ENCODE measurements at regions not wholly inside any gene's neighbourhood (a gene's known extent, or its start where the extent isn't known, plus 50 kb on each side); places are given as distances from the start of the nearest gene placed in this dataset.
A peak's percentile ranks its signal among the peaks of the same experiment; 100 is the strongest.

GRCh38 chr12:13880613-13881012 lies 100.8 kb downstream of the GRIN2B start:
- Mint-ChIP-seq H3K9me3 (no peaks in the 10 kb centered on the region), H3K36me3 (ENCODE audit: low read depth) (no peaks in the 10 kb centered on the region), H3K4me3 (no peak overlapping the region), H3K4me1 (no peaks in the 10 kb centered on the region), H3K27me3 (peaks cover 1% of the 10 kb centered on the region), H3K27ac (no peak overlapping the region)
- CTCF ChIA-PET, result no interaction called here
- POLR2A ChIA-PET, result no interaction called here
- no peak for DNase-seq

- Mint-ChIP-seq H3K27ac (no peak overlapping the region), H3K4me1 (no peaks in the 10 kb centered on the region), H3K27me3 (no peaks in the 10 kb centered on the region), H3K9me3 (no peaks in the 10 kb centered on the region), H3K4me3 (no peak overlapping the region), H3K36me3 (ENCODE audit: low read depth) (no peaks in the 10 kb centered on the region)
- no peak for DNase-seq
- ChIA-PET CTCF (interaction anchor here (1.1 kb wide), 1 partner anchor 13 kb away, joined by 3 read pairs; no protein-coding TSS in a partner anchor), POLR2A (no interaction called here)
These were observed 105.7 kb downstream of the GRIN2B start for GRCh38 chr12:13875744-13876143.

GRCh38 chr12:13870255-13870654 lies 111.1 kb downstream of the GRIN2B start:
- POLR2A ChIA-PET, result no interaction called here
- Mint-ChIP-seq H3K4me3 (no peak overlapping the region), H3K9me3 (no peaks in the 10 kb centered on the region), H3K27me3 (peaks cover 5% of the 10 kb centered on the region), H3K4me1 (no peaks in the 10 kb centered on the region), H3K27ac (no peak overlapping the region), H3K36me3 (ENCODE audit: low read depth) (no peaks in the 10 kb centered on the region)
- CTCF ChIA-PET, result no interaction called here
- no peak for DNase-seq

GRCh38 chr12:13864081-13864673 lies 117.2 kb downstream of the GRIN2B start:
- DNase-seq, result peak; percentile 61
- ChIA-PET CTCF (interaction anchor here (1.0 to 1.4 kb wide), 2 partner anchors 10 to 303 kb away, joined by 4 read pairs; no protein-coding TSS in a partner anchor), POLR2A (no interaction called here)
- H3K4me3 Mint-ChIP-seq, result no peak overlapping the region
- H3K27me3 Mint-ChIP-seq, result peaks cover 4% of the 10 kb centered on the region
- no peaks in the 10 kb centered on the region for H3K4me1 Mint-ChIP-seq
- no peak overlapping the region for H3K27ac Mint-ChIP-seq
- no peaks in the 10 kb centered on the region for H3K36me3 Mint-ChIP-seq (ENCODE audit: low read depth)
- no peaks in the 10 kb centered on the region for H3K9me3 Mint-ChIP-seq

GRCh38 chr12:13857750-13858149 lies 123.7 kb downstream of the GRIN2B start:
- Mint-ChIP-seq H3K9me3 (no peaks in the 10 kb centered on the region), H3K4me1 (no peaks in the 10 kb centered on the region), H3K36me3 (ENCODE audit: low read depth) (no peaks in the 10 kb centered on the region), H3K27ac (no peak overlapping the region), H3K27me3 (peaks cover 2% of the 10 kb centered on the region), H3K4me3 (no peak overlapping the region)
- ChIA-PET CTCF (no interaction called here), POLR2A (interaction anchor here (0.6 kb wide), 1 partner anchor 772 kb away, joined by 5 read pairs; no protein-coding TSS in a partner anchor)
- DNase-seq, result no peak

- CTCF ChIA-PET, result no interaction called here
- no peak overlapping the region for H3K4me3 Mint-ChIP-seq
- no peaks in the 10 kb centered on the region for H3K36me3 Mint-ChIP-seq (ENCODE audit: low read depth)
- no peaks in the 10 kb centered on the region for H3K27me3 Mint-ChIP-seq
- no peak overlapping the region for H3K27ac Mint-ChIP-seq
- H3K9me3 Mint-ChIP-seq, result no peaks in the 10 kb centered on the region
- POLR2A ChIA-PET, result no interaction called here
- DNase-seq, result no peak
- no peaks in the 10 kb centered on the region for H3K4me1 Mint-ChIP-seq
These were observed 127.9 kb downstream of the GRIN2B start for GRCh38 chr12:13853471-13853870.

- ChIA-PET POLR2A (no interaction called here), CTCF (no interaction called here)
- no peaks in the 10 kb centered on the region for H3K36me3 Mint-ChIP-seq (ENCODE audit: low read depth)
- no peak overlapping the region for H3K4me3 Mint-ChIP-seq
- H3K4me1 Mint-ChIP-seq, result no peaks in the 10 kb centered on the region
- no peak for DNase-seq
- no peaks in the 10 kb centered on the region for H3K9me3 Mint-ChIP-seq
- no peak overlapping the region for H3K27ac Mint-ChIP-seq
- no peaks in the 10 kb centered on the region for H3K27me3 Mint-ChIP-seq
These were observed 129.6 kb downstream of the GRIN2B start for GRCh38 chr12:13851828-13852227.

- ChIA-PET CTCF (no interaction called here), POLR2A (no interaction called here)
- no peak for DNase-seq
- H3K4me1 Mint-ChIP-seq, result no peaks in the 10 kb centered on the region
- no peaks in the 10 kb centered on the region for H3K9me3 Mint-ChIP-seq
- H3K4me3 Mint-ChIP-seq, result no peak overlapping the region
- H3K27me3 Mint-ChIP-seq, result peaks cover 2% of the 10 kb centered on the region
- H3K36me3 Mint-ChIP-seq (ENCODE audit: low read depth), result no peaks in the 10 kb centered on the region
- H3K27ac Mint-ChIP-seq, result no peak overlapping the region
These were observed 131.9 kb downstream of the GRIN2B start for GRCh38 chr12:13849456-13849855.

GRCh38 chr12:13843841-13844240 lies 137.6 kb downstream of the GRIN2B start:
- no peak for DNase-seq
- ChIA-PET POLR2A (no interaction called here), CTCF (no interaction called here)
- H3K36me3 Mint-ChIP-seq (ENCODE audit: low read depth), result no peaks in the 10 kb centered on the region
- no peak overlapping the region for H3K27ac Mint-ChIP-seq
- H3K9me3 Mint-ChIP-seq, result no peaks in the 10 kb centered on the region
- H3K27me3 Mint-ChIP-seq, result peaks cover 3% of the 10 kb centered on the region
- H3K4me1 Mint-ChIP-seq, result no peaks in the 10 kb centered on the region
- H3K4me3 Mint-ChIP-seq, result no peak overlapping the region

GRCh38 chr12:13841358-13841757 lies 140.0 kb downstream of the GRIN2B start:
- ChIA-PET CTCF (no interaction called here), POLR2A (no interaction called here)
- Mint-ChIP-seq H3K27ac (no peak overlapping the region), H3K9me3 (no peaks in the 10 kb centered on the region), H3K4me1 (no peaks in the 10 kb centered on the region), H3K36me3 (ENCODE audit: low read depth) (no peaks in the 10 kb centered on the region), H3K27me3 (peaks cover 3% of the 10 kb centered on the region), H3K4me3 (no peak overlapping the region)
- DNase-seq, result no peak

GRCh38 chr12:13839365-13840336 lies 141.8 kb downstream of the GRIN2B start:
- Mint-ChIP-seq H3K27me3 (peaks cover 1% of the 10 kb centered on the region), H3K4me3 (no peak overlapping the region), H3K9me3 (no peaks in the 10 kb centered on the region), H3K27ac (no peak overlapping the region), H3K36me3 (ENCODE audit: low read depth) (no peaks in the 10 kb centered on the region), H3K4me1 (no peaks in the 10 kb centered on the region)
- no peak for DNase-seq
- CTCF ChIA-PET, result no interaction called here
- POLR2A ChIA-PET, result no interaction called here

- Mint-ChIP-seq H3K9me3 (no peaks in the 10 kb centered on the region), H3K4me1 (no peaks in the 10 kb centered on the region), H3K4me3 (no peak overlapping the region), H3K27ac (no peak overlapping the region), H3K27me3 (peaks cover 1% of the 10 kb centered on the region), H3K36me3 (ENCODE audit: low read depth) (no peaks in the 10 kb centered on the region)
- CTCF ChIA-PET, result no interaction called here
- DNase-seq, result no peak
- POLR2A ChIA-PET, result no interaction called here
These were observed 145.3 kb downstream of the GRIN2B start for GRCh38 chr12:13836099-13836498.

- ChIA-PET CTCF (no interaction called here), POLR2A (no interaction called here)
- Mint-ChIP-seq H3K9me3 (no peaks in the 10 kb centered on the region), H3K27ac (no peak overlapping the region), H3K27me3 (peaks cover 1% of the 10 kb centered on the region), H3K36me3 (ENCODE audit: low read depth) (no peaks in the 10 kb centered on the region), H3K4me1 (no peaks in the 10 kb centered on the region), H3K4me3 (no peak overlapping the region)
- DNase-seq, result no peak
These were observed 145.8 kb downstream of the GRIN2B start for GRCh38 chr12:13835652-13836051.
